DOHH2 (cell line): ENCODE measurements at regions not wholly inside any gene's neighbourhood (a gene's known extent, or its start where the extent isn't known, plus 50 kb on each side); places are given as distances from the start of the nearest gene placed in this dataset.
"Not testable (repeated sequence)": the region's sequence is repeated elsewhere in the genome, so short reads cannot be mapped to it uniquely, and the experiment has no call there.

Source experiments
- H3F3A ChIP-seq: fragments of 200-600 bp; sonication (generic), shearing (Covaris generic); 2 replicates; pipeline ENCODE4 v1.6.0; 2016; ENCODE audit warnings: antibody characterized with exemption, mild to moderate bottlenecking; ENCODE audit not compliant: control insufficient read depth, insufficient read depth
- H3K27ac ChIP-seq: fragments of 200-600 bp; sonication (generic); 2 replicates; pipeline ENCODE4 v1.5.1; 2014; ENCODE audit warnings: low read depth, mild to moderate bottlenecking, low read length, moderate library complexity
- H3K27me3 ChIP-seq: fragments of 200-600 bp; sonication (generic); 2 replicates; pipeline ENCODE4 v1.6.1; 2014; ENCODE audit warnings: mild to moderate bottlenecking, low read length, mixed read lengths; ENCODE audit not compliant: control insufficient read depth
- H3K36me3 ChIP-seq: fragments of 200-600 bp; sonication (generic); 2 replicates; pipeline ENCODE4 v1.6.1; 2014; ENCODE audit warnings: mild to moderate bottlenecking, low read length, moderate library complexity, mixed read lengths; ENCODE audit not compliant: control insufficient read depth
- H3K4me1 ChIP-seq: fragments of 200-600 bp; sonication (generic); 2 replicates; pipeline ENCODE4 v1.6.1; 2014; ENCODE audit warnings: mild to moderate bottlenecking, low read length, mixed read lengths; ENCODE audit not compliant: control insufficient read depth
- H3K4me2 ChIP-seq: fragments of 200-600 bp; sonication (generic); 2 replicates; pipeline ENCODE4 v1.6.0; 2014; ENCODE audit warnings: mild to moderate bottlenecking, low read length, moderate library complexity
- H3K4me3 ChIP-seq: fragments of 200-600 bp; sonication (generic); 2 replicates; pipeline ENCODE4 v1.5.1; 2014; ENCODE audit warnings: mild to moderate bottlenecking, low read length, mixed read lengths
- H3K79me2 ChIP-seq: fragments of 200-600 bp; sonication (generic); 2 replicates; pipeline ENCODE4 v1.6.1; 2014; ENCODE audit warnings: mild to moderate bottlenecking, low read length, mixed read lengths; ENCODE audit not compliant: control insufficient read depth
- H3K9me2 ChIP-seq: fragments of 200-600 bp; sonication (generic); replicated peaks from 2 replicates; pipeline ENCODE4 v1.6.1; 2014; ENCODE audit warnings: mild to moderate bottlenecking, low read length, mixed read lengths; ENCODE audit not compliant: control insufficient read depth
- H3K9me3 ChIP-seq: fragments of 200-600 bp; sonication (generic); 2 replicates; pipeline ENCODE4 v1.6.1; 2014; ENCODE audit warnings: antibody characterized with exemption, low read length, mixed read lengths; ENCODE audit not compliant: control insufficient read depth, insufficient read depth
- H4K20me1 ChIP-seq: fragments of 200-600 bp; sonication (generic); 2 replicates; pipeline ENCODE4 v1.6.0; 2014; ENCODE audit warnings: low read depth, mild to moderate bottlenecking, antibody characterized with exemption, low read length, moderate library complexity; ENCODE audit not compliant: control insufficient read depth, insufficient read depth
- EZH2phosphoT487 ChIP-seq: fragments of 200-600 bp; sonication (generic); IDR thresholded peaks from 2 replicates; pipeline ENCODE4 v1.6.1; 2017; ENCODE audit warnings: borderline replicate concordance, mild to moderate bottlenecking, antibody characterized with exemption, low read length, moderate library complexity, mixed read lengths
- TF ChIP-seq, protein P1 (sequence below): fragments of 200-600 bp; sonication (generic); IDR thresholded peaks from one replicate; pipeline ENCODE4 v1.5.1; 2014; ENCODE audit warnings: antibody characterized with exemption, mild to moderate bottlenecking, low read depth, low read length; ENCODE audit not compliant: poor library complexity, severe bottlenecking

DNA sequence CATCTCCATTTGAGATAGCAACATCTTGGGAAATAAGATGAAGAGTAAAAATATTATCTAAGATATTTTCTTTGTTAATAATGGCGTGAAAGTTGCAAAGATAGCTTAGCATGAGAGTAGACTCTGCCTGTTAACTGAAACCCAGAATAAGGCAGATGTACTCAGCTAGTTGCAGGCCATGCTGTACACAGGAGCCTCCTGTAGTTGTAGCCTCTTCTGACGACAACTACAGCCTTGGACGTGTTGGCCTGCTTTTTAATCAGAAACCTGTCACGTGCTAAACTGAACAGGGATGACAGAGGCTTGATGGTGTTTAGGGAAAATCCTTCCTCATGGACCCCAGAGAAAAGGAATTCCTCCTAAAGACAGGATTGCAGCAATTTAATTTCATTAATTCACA lies 155.1 kb upstream of the TMEM229A start:
- H3K4me1 ChIP-seq: no peaks in the 10 kb centered on the region
- H4K20me1 ChIP-seq: no peaks in the 10 kb centered on the region
- H3K27ac ChIP-seq: no peak overlapping the region
- no peaks in the 10 kb centered on the region for H3K9me2 ChIP-seq
- no peaks in the 10 kb centered on the region for H3K79me2 ChIP-seq
- no peaks in the 10 kb centered on the region for H3K9me3 ChIP-seq
- H3K4me2 ChIP-seq: no peak overlapping the region
- no peaks in the 10 kb centered on the region for H3K36me3 ChIP-seq
- H3F3A ChIP-seq: no peaks in the 10 kb centered on the region
- no peak overlapping the region for H3K4me3 ChIP-seq
- TF ChIP-seq, protein P1, sequence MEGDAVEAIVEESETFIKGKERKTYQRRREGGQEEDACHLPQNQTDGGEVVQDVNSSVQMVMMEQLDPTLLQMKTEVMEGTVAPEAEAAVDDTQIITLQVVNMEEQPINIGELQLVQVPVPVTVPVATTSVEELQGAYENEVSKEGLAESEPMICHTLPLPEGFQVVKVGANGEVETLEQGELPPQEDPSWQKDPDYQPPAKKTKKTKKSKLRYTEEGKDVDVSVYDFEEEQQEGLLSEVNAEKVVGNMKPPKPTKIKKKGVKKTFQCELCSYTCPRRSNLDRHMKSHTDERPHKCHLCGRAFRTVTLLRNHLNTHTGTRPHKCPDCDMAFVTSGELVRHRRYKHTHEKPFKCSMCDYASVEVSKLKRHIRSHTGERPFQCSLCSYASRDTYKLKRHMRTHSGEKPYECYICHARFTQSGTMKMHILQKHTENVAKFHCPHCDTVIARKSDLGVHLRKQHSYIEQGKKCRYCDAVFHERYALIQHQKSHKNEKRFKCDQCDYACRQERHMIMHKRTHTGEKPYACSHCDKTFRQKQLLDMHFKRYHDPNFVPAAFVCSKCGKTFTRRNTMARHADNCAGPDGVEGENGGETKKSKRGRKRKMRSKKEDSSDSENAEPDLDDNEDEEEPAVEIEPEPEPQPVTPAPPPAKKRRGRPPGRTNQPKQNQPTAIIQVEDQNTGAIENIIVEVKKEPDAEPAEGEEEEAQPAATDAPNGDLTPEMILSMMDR: no peak
- TF ChIP-seq EZH2phosphoT487: no peak
- H3K27me3 ChIP-seq: no peaks in the 10 kb centered on the region

DNA sequence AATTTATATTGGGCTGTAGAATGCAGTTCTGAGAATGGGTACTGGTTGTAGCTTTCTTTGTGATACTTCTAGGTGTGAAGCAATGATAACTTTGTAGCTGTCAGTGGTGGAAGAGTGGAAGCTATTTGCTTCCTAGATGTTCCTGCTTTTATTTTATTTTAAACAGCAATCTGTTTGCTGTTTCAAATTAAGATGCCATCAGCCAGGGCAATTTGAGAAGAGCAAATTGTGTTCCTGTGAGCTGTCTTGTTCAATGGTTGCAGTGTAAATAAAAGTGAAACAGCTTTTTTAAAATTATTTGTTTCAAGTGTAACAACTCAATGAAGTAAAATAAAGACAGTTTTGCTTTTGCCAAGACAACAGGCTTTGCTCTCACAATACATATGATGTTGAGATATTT lies 150.8 kb upstream of the TMEM229A start:
- Histone ChIP-seq H3F3A (no peaks in the 10 kb centered on the region), H3K36me3 (no peaks in the 10 kb centered on the region), H3K9me2 (no peaks in the 10 kb centered on the region), H3K4me1 (no peaks in the 10 kb centered on the region), H3K9me3 (no peaks in the 10 kb centered on the region), H3K27ac (no peak overlapping the region), H3K79me2 (no peaks in the 10 kb centered on the region), H3K4me2 (no peak overlapping the region), H3K27me3 (no peaks in the 10 kb centered on the region), H4K20me1 (no peaks in the 10 kb centered on the region), H3K4me3 (no peak overlapping the region)
- TF ChIP-seq, protein P1: no peak
- TF ChIP-seq EZH2phosphoT487: no peak

DNA sequence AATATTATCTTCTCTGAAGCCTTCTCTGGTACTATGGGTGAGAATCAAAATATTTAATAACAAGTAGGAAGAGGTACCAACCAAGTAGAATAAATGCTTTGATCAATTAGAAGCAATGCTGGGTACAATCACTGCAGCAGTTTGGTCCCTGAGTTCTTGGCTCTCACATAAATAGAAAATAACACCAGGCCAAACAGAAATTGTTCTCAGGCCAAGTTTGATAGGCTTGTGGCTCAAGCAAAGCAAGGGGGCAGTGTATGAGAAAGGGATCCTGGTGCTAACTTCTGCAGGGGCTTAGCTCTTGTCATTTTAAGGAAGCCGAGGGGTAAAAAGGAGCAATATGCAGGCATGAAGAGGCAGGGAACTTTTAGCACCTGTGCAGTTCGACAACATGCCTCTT lies 146.8 kb upstream of the TMEM229A start:
- Histone ChIP-seq H3K4me1 (no peaks in the 10 kb centered on the region), H3K27ac (no peak overlapping the region), H3K9me3 (no peaks in the 10 kb centered on the region), H3K4me3 (no peak overlapping the region), H3K4me2 (no peak overlapping the region), H3F3A (no peaks in the 10 kb centered on the region), H3K27me3 (no peaks in the 10 kb centered on the region), H4K20me1 (no peaks in the 10 kb centered on the region), H3K79me2 (no peaks in the 10 kb centered on the region), H3K36me3 (no peaks in the 10 kb centered on the region), H3K9me2 (no peaks in the 10 kb centered on the region)
- TF ChIP-seq EZH2phosphoT487: no peak
- TF ChIP-seq, protein P1: no peak

DNA sequence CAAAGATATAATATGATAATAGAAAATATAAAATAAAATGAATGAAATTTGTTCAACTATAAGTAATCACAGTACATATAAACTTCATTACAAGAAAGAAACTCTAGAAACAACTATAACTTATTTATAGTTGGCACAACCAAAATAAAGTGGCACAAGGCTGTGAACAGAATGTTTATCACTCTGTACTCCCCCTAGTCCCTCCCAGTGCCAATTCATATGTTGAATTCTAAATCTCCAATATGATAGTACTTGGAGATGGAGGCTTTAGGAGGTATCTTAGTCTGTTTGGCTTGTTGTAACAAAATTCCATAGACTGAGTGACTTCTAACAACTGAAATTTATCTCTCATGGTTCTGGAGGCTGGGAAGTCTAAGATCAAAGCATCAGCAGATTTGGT lies 145.0 kb upstream of the TMEM229A start:
- H3K9me2 ChIP-seq: no peaks in the 10 kb centered on the region
- TF ChIP-seq, protein P1: no peak
- no peak for TF ChIP-seq EZH2phosphoT487
- no peak overlapping the region for H3K4me3 ChIP-seq

DNA sequence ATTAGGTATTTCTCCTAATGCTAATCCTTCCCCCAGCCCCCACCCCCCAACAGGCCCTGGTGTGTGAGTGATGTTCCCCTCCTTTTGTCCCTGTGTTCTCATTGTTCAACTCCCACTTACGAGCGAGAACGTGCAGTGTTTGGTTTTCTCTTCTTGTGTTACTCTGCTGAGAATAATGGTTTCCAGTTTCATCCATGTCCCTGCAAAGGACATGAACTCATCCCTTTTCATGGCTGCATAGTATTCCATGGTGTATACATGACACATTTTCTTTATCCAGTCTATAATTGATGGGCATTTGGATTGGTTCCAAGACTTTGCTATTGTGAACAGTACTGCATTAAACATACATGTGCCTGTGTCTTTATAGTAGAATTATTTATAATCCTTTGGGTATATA lies 138.9 kb upstream of the TMEM229A start:
- not testable (repeated sequence) for H3K36me3 ChIP-seq, H3K79me2 ChIP-seq, H3K27me3 ChIP-seq, H3K4me3 ChIP-seq, H3K9me2 ChIP-seq, H3K9me3 ChIP-seq, H3K4me1 ChIP-seq, H3K27ac ChIP-seq, H3F3A ChIP-seq, H4K20me1 ChIP-seq, H3K4me2 ChIP-seq

More for the DNA sequence above, 145.0 kb upstream of the TMEM229A start:
- Histone ChIP-seq H3K27ac (no peak overlapping the region), H3K4me2 (no peak overlapping the region), H3K36me3 (no peaks in the 10 kb centered on the region), H4K20me1 (no peaks in the 10 kb centered on the region), H3F3A (no peaks in the 10 kb centered on the region), H3K27me3 (no peaks in the 10 kb centered on the region), H3K79me2 (no peaks in the 10 kb centered on the region), H3K4me1 (no peaks in the 10 kb centered on the region), H3K9me3 (no peaks in the 10 kb centered on the region)
